Skeletal muscle satellite cell (primary cell): ENCODE measurements at regions not wholly inside any gene's neighbourhood (a gene's known extent, or its start where the extent isn't known, plus 50 kb on each side); places are given as distances from the start of the nearest gene placed in this dataset.

ENCODE experiments used
- H3K27me3 ChIP-seq: 2 replicates; pipeline ENCODE4 v1.7.0; 2013; ENCODE audit warnings: low read length; ENCODE audit not compliant: control insufficient read depth, insufficient read depth
- H3K36me3 ChIP-seq: 2 replicates; pipeline ENCODE4 v1.7.0; 2013; ENCODE audit warnings: mild to moderate bottlenecking, control low read depth, low read length; ENCODE audit not compliant: insufficient read depth
- H3K4me1 ChIP-seq: 2 replicates; pipeline ENCODE4 v1.7.0; 2013; ENCODE audit warnings: low read length; ENCODE audit not compliant: control insufficient read depth, insufficient read depth
- H3K4me2 ChIP-seq: 2 replicates; pipeline ENCODE4 v1.7.0; 2013; ENCODE audit warnings: mild to moderate bottlenecking, low read length
- H3K4me3 ChIP-seq: 2 replicates; pipeline ENCODE4 v1.7.0; 2013; ENCODE audit warnings: low read length
- H3K9ac ChIP-seq: 2 replicates; pipeline ENCODE4 v1.7.0; 2013; ENCODE audit warnings: mild to moderate bottlenecking, low read depth, low read length, moderate library complexity
- H3K9me3 ChIP-seq: replicated peaks from 2 replicates; pipeline ENCODE4 v1.7.0; 2013; ENCODE audit warnings: mild to moderate bottlenecking, control low read depth, low read length

DNA sequence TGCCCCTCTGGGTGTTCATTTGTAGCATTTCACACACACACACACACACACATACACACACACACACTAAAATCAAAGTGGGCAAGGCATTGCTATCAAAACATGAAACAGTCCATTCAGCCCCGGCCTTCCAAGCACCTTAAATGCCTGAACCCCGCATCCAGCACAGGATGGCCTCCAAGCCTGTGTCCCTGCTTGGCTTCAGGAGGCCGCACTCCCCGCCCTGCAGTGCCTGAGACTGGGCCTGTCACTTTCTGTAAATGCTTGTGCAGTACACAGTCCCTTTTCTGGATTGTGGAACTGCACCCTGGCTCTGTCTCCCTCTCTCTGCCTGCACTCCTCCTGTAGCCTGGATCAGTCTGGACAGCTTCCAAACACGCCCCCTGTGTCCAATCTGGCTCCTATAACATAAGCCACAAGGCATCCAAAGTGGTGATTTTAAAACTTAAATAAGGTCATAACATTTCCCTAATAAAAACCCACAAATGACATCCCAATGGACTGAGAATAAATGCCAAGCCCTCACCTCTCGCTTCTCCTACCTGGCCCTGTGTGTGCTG lies 972.2 kb upstream of the TMEM132C start:
- Histone ChIP-seq H3K4me2 (no peak overlapping the region), H3K27me3 (peaks cover 4% of the 10 kb centered on the region), H3K4me1 (peaks cover 3% of the 10 kb centered on the region), H3K9me3 (no peaks in the 10 kb centered on the region), H3K36me3 (no peaks in the 10 kb centered on the region), H3K9ac (no peak overlapping the region), H3K4me3 (no peak overlapping the region)

DNA sequence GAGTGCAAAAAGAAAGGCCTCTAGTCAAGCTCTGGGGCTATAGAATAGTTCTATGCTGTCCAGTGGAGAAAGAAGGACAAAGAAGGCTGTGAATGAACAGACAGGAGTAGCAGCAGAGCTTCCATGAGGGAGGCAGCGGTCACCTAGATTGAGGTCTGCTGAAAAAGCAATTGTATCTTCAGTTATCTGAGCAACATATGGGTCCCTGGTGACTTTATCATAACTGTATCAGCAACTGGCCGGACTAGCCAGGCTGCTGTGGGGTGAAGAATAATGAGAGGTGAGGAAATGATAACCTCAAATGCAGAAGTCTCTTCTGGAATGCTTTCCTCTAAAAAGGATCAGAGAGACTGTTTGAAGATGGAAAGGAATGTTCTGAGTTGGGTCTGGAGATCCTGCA lies 971.3 kb upstream of the TMEM132C start:
- Histone ChIP-seq H3K4me1 (peaks cover 3% of the 10 kb centered on the region), H3K27me3 (peaks cover 5% of the 10 kb centered on the region), H3K4me2 (no peak overlapping the region), H3K4me3 (no peak overlapping the region), H3K36me3 (no peaks in the 10 kb centered on the region), H3K9me3 (no peaks in the 10 kb centered on the region), H3K9ac (no peak overlapping the region)

DNA sequence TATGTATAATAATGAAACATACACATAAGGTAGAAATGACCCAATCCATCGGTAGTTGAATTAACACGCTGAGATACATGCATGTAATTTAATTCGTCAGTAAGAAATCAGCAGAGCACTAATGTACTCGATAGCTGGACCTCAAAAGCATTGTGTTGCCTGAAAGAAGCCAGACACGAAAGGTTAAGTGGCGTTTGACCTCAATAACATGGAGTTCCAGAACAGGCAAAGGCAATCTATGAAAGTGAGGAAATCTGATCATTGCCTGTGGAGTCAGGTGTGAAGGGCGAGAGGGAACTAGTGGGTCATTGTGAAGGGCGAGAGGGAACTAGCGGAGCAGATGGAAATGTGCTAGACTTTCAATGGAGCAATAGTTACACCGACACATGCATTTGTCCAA lies 970.4 kb upstream of the TMEM132C start:
- Histone ChIP-seq H3K36me3 (no peaks in the 10 kb centered on the region), H3K9me3 (no peaks in the 10 kb centered on the region), H3K27me3 (peaks cover 13% of the 10 kb centered on the region), H3K9ac (no peak overlapping the region), H3K4me2 (no peak overlapping the region), H3K4me1 (peaks cover 3% of the 10 kb centered on the region), H3K4me3 (no peak overlapping the region)

DNA sequence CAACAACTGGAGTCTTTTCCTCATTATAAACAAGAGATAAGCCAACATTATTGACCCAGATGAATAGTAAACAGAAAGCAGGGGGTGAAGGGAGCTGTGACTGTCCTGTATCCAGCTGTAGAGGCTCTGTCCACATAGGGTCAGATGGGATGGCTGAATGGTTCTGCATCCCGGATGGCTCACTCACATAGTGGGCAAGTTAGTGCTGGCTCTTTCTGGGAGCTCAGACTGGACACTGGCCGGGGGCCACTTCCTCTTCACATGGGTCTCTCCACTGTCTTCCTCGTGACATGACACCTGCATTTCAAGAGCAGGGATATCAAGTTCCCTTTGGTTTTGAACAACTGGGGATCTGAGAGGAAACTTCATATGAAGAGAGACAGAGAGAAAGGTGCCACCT lies 969.6 kb upstream of the TMEM132C start:
- H3K9ac ChIP-seq, result no peak overlapping the region
- H3K4me3 ChIP-seq, result no peak overlapping the region

DNA sequence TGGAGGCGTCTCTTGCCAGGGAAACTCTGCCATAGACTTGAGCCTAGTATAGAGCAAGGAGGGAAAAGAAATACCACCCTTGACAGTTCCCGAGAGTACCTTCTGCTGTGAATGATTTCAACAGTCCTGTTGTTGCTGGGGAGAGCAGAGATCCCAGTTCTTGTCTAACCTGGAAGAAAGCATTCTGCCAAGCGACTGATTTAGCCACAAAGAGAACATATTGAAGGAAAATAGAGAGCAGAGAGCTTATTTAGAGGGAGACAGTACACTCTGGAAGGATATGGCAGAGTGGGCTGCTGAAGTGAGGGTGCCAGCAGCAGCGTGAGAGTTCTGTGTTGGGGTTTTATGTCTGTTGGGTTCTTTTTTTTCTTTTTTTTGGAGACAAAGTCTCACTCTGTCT lies 966.9 kb upstream of the TMEM132C start:
- H3K4me2 ChIP-seq, result no peak overlapping the region
- no peaks in the 10 kb centered on the region for H3K4me1 ChIP-seq
- no peaks in the 10 kb centered on the region for H3K9me3 ChIP-seq
- H3K27me3 ChIP-seq, result peaks cover 23% of the 10 kb centered on the region
- H3K9ac ChIP-seq, result no peak overlapping the region
- no peaks in the 10 kb centered on the region for H3K36me3 ChIP-seq
- no peak overlapping the region for H3K4me3 ChIP-seq

More for the DNA sequence above, 969.6 kb upstream of the TMEM132C start:
- Histone ChIP-seq H3K4me2 (no peak overlapping the region), H3K27me3 (peaks cover 18% of the 10 kb centered on the region), H3K9me3 (no peaks in the 10 kb centered on the region), H3K36me3 (no peaks in the 10 kb centered on the region), H3K4me1 (peaks cover 3% of the 10 kb centered on the region)

DNA sequence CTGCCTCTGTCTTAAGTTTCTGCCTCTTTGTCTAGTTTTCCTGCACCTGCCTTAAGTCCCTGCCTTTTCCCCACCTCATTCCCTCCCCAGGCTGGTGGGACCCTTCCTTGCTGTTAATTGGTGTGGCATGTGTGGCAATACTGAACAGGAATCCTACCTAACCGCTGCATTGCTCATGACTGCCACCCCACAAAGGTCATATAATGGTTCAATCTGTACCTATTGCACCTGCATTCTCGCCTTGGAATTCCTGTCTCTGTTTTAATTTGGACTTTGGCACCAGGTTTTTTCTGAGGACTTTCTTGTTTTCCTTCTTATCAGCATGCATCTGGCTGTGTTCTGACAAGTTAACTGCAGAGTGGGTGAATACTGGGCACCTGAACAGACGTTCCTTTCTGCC lies 966.2 kb upstream of the TMEM132C start:
- H3K27me3 ChIP-seq, result peaks cover 23% of the 10 kb centered on the region
- no peaks in the 10 kb centered on the region for H3K36me3 ChIP-seq
- no peaks in the 10 kb centered on the region for H3K9me3 ChIP-seq
- no peak overlapping the region for H3K9ac ChIP-seq
- H3K4me1 ChIP-seq, result no peaks in the 10 kb centered on the region
- no peak overlapping the region for H3K4me3 ChIP-seq
- no peak overlapping the region for H3K4me2 ChIP-seq

DNA sequence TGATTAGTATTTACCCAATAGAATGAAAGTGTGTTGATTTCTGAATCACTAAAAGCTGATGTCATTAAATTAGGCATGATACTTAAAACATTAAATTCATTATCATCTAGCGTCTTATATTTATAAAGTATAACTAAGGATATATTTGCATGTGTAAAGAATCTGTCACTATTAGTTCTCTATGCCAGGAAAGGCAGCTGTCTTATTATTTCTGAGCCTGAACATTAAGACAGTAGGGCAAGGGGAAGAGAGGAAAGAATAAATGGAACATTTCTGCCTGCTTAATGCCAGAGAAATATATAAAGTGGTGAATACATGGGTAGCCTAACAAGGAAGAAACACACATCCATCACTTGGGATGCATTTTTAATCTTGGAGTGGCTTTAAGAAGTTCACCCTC lies 965.1 kb upstream of the TMEM132C start:
- Histone ChIP-seq H3K36me3 (no peaks in the 10 kb centered on the region), H3K4me2 (no peak overlapping the region), H3K4me3 (no peak overlapping the region), H3K9ac (no peak overlapping the region), H3K27me3 (peaks cover 23% of the 10 kb centered on the region), H3K9me3 (no peaks in the 10 kb centered on the region), H3K4me1 (peaks cover 5% of the 10 kb centered on the region)

DNA sequence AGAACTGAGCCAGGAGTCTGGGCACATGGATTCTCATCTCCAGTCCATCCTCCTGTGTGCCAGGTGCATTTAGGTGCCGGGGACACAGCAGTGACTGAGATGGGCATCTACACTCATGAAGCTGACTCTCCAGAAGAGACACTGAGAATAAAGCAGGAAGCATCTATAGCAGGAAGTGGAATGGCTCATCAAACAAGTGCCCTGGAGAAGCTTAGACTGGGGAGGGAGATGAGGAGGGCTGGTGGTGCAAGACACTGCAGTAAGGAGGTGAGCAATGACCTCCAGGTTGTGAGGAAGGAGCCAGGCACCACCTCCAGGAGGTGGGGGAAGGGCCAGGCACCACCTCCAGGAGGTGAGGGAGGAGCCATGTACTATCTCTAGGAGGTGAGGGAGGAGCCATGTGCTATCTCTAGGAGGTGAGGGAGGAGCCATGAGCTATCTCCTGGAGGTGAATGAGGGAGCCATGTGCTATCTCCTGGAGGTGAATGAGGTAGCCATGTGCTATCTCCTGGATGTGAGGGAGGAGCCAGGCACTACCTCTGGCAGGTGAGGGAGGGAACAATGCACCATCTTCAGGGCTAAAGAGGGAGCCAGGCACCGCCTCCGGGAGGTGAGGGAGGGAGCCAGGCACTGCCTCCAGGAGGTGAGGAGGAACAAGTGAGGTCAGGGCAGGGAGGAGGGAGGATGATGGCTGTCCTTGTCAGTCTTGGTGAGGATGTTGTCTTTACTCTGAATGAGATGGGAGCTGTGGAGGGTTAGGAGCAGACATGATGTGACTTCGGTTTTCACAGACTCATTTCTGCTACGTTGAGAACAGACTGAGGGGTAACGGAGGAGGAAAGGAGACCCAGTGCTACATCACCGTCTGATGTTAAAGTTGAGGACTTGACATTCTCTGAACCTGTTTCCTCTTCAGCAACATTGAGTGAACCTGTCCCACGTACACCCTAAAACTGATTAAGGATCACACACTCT lies 961.9 kb upstream of the TMEM132C start:
- no peaks in the 10 kb centered on the region for H3K36me3 ChIP-seq
- no peak overlapping the region for H3K4me3 ChIP-seq
- H3K4me1 ChIP-seq, result peaks cover 5% of the 10 kb centered on the region
- no peak overlapping the region for H3K9ac ChIP-seq
- no peaks in the 10 kb centered on the region for H3K9me3 ChIP-seq
- no peak overlapping the region for H3K4me2 ChIP-seq
- peaks cover 19% of the 10 kb centered on the region for H3K27me3 ChIP-seq

DNA sequence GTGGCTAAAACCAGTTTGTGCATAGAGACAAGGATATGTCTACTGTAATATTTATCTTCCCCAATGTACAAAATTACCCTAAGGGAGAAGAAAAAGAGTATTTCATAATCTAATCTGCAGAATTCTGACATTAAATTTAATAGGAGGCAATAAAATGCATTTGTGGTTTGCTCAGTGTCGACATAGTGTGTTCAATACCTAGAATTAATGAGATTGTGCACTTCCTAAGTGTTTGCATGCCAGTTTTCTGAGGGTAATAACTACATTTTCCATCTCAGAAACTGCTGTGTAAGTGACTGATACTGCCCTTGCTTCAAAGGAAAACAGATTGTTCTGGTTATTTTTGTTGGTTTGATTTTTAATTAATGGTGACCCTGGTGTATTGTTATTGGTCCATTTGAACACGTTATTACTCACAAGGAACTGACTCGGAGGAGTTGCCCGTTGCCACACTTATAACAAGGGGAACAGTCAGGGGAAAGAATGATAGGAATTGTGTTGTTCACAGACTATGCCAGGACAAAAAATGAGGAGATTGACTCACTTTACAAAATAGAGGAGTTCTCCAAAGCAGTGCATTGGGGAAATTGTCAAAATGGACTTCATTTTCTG lies 960.3 kb upstream of the TMEM132C start:
- Histone ChIP-seq H3K4me3 (no peak overlapping the region), H3K4me2 (no peak overlapping the region), H3K9ac (no peak overlapping the region), H3K9me3 (no peaks in the 10 kb centered on the region), H3K36me3 (no peaks in the 10 kb centered on the region), H3K27me3 (peaks cover 10% of the 10 kb centered on the region), H3K4me1 (peaks cover 5% of the 10 kb centered on the region)

DNA sequence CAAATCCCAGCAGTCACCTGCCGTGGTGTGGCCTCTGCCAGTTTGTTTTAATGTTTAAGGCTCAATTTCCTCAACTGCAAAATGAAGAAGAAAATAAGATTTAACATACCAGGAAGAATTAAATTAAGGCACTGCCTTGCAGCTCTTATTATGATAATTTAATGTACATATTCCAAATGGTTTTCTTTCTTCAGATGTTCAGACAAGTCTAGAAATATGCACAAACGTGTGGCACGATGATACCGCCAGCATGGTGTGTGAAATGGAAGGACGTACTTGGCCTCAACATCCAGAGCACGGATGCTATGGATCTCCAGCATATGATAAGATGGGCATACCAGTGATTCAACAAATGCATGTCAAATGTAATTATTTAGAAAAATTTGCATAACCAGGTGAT lies 959.4 kb upstream of the TMEM132C start:
- Histone ChIP-seq H3K36me3 (no peaks in the 10 kb centered on the region), H3K4me3 (no peak overlapping the region), H3K9ac (no peak overlapping the region), H3K9me3 (no peaks in the 10 kb centered on the region), H3K4me2 (no peak overlapping the region), H3K27me3 (peaks cover 3% of the 10 kb centered on the region), H3K4me1 (peaks cover 5% of the 10 kb centered on the region)

DNA sequence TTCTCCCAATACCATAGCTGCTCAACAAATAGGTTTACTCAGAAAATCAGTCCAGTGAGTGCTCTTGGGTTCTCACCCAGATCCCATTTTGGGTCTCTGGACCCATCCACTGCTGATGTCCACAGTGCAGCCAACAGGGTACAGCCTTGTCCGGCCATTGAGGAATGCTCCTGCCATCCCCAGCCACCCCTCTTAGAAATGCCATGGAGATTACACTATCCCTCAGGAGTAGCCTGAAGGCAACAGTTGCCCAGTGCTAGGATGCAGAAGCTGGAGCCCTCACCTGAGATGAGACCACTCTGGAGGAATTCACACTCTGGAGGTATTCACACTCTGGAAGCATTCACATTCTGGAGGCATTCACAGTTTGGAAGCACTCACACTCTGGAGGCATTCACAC lies 958.8 kb upstream of the TMEM132C start:
- H3K9ac ChIP-seq, result no peak overlapping the region
- H3K9me3 ChIP-seq, result no peaks in the 10 kb centered on the region
- no peak overlapping the region for H3K4me2 ChIP-seq
- no peak overlapping the region for H3K4me3 ChIP-seq
- H3K27me3 ChIP-seq, result no peaks in the 10 kb centered on the region
- no peaks in the 10 kb centered on the region for H3K36me3 ChIP-seq
- H3K4me1 ChIP-seq, result peaks cover 5% of the 10 kb centered on the region
